ENCODE measurements at regions not wholly inside any gene's neighbourhood (a gene's known extent, or its start where the extent isn't known, plus 50 kb on each side); places are given as distances from the start of the nearest gene placed in this dataset.

- no peaks in the 10 kb centered on the region for H3K27me3 Mint-ChIP-seq (ENCODE audit: low read depth)
- H3K4me3 Mint-ChIP-seq (ENCODE audit: unreplicated experiment): no peak overlapping the region
- peaks cover 3% of the 10 kb centered on the region for H3K4me1 Mint-ChIP-seq (ENCODE audit: low read depth)
- no peak for DNase-seq (ENCODE audit: low spot score)
- TF ChIP-seq CTCF (IDR thresholded peaks at IDR 0.05): no peak
- peaks cover 11% of the 10 kb centered on the region for H3K9me3 Mint-ChIP-seq (ENCODE audit: low read depth)
- no peaks in the 10 kb centered on the region for H3K36me3 Mint-ChIP-seq (ENCODE audit: low read depth)
- no peak overlapping the region for H3K27ac Mint-ChIP-seq (ENCODE audit: unreplicated experiment)
Observed at GRCh38 chr4:132587626-132588025, 561.5 kb upstream of the PCDH10 start.

GRCh38 chr4:132592340-132592739, 556.8 kb upstream of the PCDH10 start:
- DNase-seq (ENCODE audit: low spot score): no peak
- H3K36me3 Mint-ChIP-seq (ENCODE audit: low read depth): no peaks in the 10 kb centered on the region
- H3K4me3 Mint-ChIP-seq (ENCODE audit: unreplicated experiment): no peak overlapping the region
- TF ChIP-seq CTCF (IDR thresholded peaks at IDR 0.05): no peak
- peaks cover 4% of the 10 kb centered on the region for H3K9me3 Mint-ChIP-seq (ENCODE audit: low read depth)
- no peaks in the 10 kb centered on the region for H3K27me3 Mint-ChIP-seq (ENCODE audit: low read depth)
- H3K4me1 Mint-ChIP-seq (ENCODE audit: low read depth): peaks cover 3% of the 10 kb centered on the region
- no peak overlapping the region for H3K27ac Mint-ChIP-seq (ENCODE audit: unreplicated experiment)

GRCh38 chr4:132592850-132593249, 556.2 kb upstream of the PCDH10 start:
- H3K4me1 Mint-ChIP-seq (ENCODE audit: low read depth): no peaks in the 10 kb centered on the region

GRCh38 chr4:132593717-132594400, 555.2 kb upstream of the PCDH10 start:
- DNase-seq (ENCODE audit: low spot score): no peak

More at GRCh38 chr4:132592850-132593249, 556.2 kb upstream of the PCDH10 start:
- Mint-ChIP-seq H3K9me3 (ENCODE audit: low read depth) (peaks cover 4% of the 10 kb centered on the region), H3K27ac (ENCODE audit: unreplicated experiment) (no peak overlapping the region), H3K4me3 (ENCODE audit: unreplicated experiment) (no peak overlapping the region), H3K27me3 (ENCODE audit: low read depth) (no peaks in the 10 kb centered on the region), H3K36me3 (ENCODE audit: low read depth) (no peaks in the 10 kb centered on the region)
- DNase-seq (ENCODE audit: low spot score): no peak
- no peak for TF ChIP-seq CTCF (IDR thresholded peaks at IDR 0.05)

GRCh38 chr4:132596186-132596585, 552.9 kb upstream of the PCDH10 start:
- H3K27me3 Mint-ChIP-seq (ENCODE audit: low read depth): no peaks in the 10 kb centered on the region
- H3K36me3 Mint-ChIP-seq (ENCODE audit: low read depth): no peaks in the 10 kb centered on the region

More at GRCh38 chr4:132593717-132594400, 555.2 kb upstream of the PCDH10 start:
- H3K4me1 Mint-ChIP-seq (ENCODE audit: low read depth): no peaks in the 10 kb centered on the region
- no peaks in the 10 kb centered on the region for H3K27me3 Mint-ChIP-seq (ENCODE audit: low read depth)
- H3K4me3 Mint-ChIP-seq (ENCODE audit: unreplicated experiment): no peak overlapping the region
- H3K36me3 Mint-ChIP-seq (ENCODE audit: low read depth): no peaks in the 10 kb centered on the region
- H3K9me3 Mint-ChIP-seq (ENCODE audit: low read depth): peaks cover 4% of the 10 kb centered on the region
- H3K27ac Mint-ChIP-seq (ENCODE audit: unreplicated experiment): no peak overlapping the region
- TF ChIP-seq CTCF (IDR thresholded peaks at IDR 0.05): no peak

More at GRCh38 chr4:132596186-132596585, 552.9 kb upstream of the PCDH10 start:
- TF ChIP-seq CTCF (IDR thresholded peaks at IDR 0.05): no peak
- no peaks in the 10 kb centered on the region for H3K9me3 Mint-ChIP-seq (ENCODE audit: low read depth)
- H3K4me3 Mint-ChIP-seq (ENCODE audit: unreplicated experiment): no peak overlapping the region
- no peaks in the 10 kb centered on the region for H3K4me1 Mint-ChIP-seq (ENCODE audit: low read depth)
- no peak overlapping the region for H3K27ac Mint-ChIP-seq (ENCODE audit: unreplicated experiment)
- no peak for DNase-seq (ENCODE audit: low spot score)
